ENCODE measurements at regions not wholly inside any gene's neighbourhood (a gene's known extent, or its start where the extent isn't known, plus 50 kb on each side); places are given as distances from the start of the nearest gene placed in this dataset.

DNA sequence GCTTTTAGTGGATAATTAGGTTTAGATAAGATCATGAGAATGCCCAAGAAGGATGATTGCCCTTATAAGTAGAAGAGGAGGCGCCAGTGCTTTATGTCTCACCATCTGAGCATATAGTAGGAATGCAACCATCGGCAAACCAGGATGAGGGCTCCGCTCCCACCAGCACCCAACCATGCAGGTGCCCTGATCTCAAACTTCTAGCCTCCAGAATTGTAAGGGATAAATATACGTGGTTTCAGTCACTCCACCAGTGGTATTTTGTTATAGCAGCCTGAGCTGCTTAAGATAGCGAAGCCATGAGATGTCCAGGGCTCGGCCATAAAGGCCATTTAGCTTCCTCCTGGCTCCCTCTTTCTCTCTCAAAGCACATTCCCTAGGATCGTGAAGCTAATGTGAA lies 413.9 kb downstream of the MZT1 start:
- TF ChIP-seq CTCF (IDR thresholded peaks at IDR 0.05): no peak
- DNase-seq (ENCODE audit: low spot score): no peak
- H3K4me3 ChIP-seq: no peak overlapping the region
- H3K27ac ChIP-seq: no peak overlapping the region

GRCh38 chr13:72303941-72304746 lies 423.3 kb downstream of the MZT1 start:
- Histone ChIP-seq H3K4me3 (no peak overlapping the region), H3K27ac (no peak overlapping the region)
- TF ChIP-seq CTCF (IDR thresholded peaks at IDR 0.05): no peak
- DNase-seq (ENCODE audit: low spot score): no peak

DNA sequence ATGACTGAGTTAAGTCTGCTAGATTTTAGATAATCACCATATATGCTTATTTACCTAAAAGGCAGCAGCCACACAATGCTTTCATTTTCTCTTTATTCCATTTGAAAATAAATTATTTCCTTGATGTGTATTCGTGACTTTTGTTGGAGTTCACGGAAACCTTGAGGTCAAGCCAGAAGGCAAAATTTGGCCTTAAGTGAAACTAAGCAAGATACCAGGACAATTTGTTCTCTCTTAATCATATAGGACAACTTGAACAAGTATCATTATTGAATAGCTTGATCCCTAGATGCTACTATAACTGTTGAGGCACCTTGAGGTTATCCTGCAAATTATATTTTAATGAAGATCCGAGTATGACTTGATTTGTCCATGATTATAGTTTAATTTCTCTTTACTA lies 429.2 kb upstream of the DACH1 start:
- no peak for TF ChIP-seq CTCF (IDR thresholded peaks at IDR 0.05)
- no peak overlapping the region for H3K4me3 ChIP-seq
- H3K27ac ChIP-seq: no peak overlapping the region
- no peak for DNase-seq (ENCODE audit: low spot score)

DNA sequence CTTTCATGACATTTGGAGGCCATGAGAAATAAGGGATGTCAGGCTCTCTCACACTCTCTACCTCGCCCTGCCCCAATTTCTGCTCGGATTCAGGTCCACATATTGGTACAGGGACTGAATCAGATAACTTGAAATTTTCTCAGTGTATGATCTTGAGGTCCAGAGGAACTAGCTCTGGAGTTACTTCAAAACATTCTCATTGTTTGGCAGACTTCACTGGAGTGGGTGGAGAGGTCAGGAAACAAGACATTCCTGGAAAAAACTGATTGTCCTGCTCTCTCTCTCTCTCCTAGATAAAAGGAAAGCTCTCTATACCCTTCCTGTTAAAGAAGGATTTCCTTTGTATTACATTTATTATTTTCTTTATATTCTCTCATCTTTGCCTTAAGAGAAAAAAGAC lies 428.1 kb upstream of the DACH1 start:
- DNase-seq (ENCODE audit: low spot score): no peak
- Histone ChIP-seq H3K4me3 (no peak overlapping the region), H3K27ac (no peak overlapping the region)
- no peak for TF ChIP-seq CTCF (IDR thresholded peaks at IDR 0.05)

DNA sequence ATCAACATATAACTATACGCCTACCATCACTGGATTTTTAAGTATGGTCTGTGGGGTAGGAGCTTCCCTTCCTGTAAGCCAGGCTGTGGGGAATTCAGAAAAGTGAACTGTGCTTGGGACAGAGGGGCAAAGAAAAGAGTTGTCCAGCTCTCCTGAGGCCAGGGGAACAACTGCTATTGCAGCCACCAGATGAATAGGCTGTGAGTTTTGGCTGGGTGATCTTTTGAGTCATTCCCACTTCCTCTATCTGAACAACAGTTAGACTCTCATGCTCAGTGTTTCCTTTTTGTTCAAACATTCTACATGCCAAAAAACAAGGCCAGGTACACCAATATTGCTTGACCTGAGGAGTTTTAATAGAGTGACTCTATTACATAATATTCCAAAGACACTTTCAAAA lies 426.2 kb upstream of the DACH1 start:
- no peak for TF ChIP-seq CTCF (IDR thresholded peaks at IDR 0.05)
- no peak overlapping the region for H3K27ac ChIP-seq

DNA sequence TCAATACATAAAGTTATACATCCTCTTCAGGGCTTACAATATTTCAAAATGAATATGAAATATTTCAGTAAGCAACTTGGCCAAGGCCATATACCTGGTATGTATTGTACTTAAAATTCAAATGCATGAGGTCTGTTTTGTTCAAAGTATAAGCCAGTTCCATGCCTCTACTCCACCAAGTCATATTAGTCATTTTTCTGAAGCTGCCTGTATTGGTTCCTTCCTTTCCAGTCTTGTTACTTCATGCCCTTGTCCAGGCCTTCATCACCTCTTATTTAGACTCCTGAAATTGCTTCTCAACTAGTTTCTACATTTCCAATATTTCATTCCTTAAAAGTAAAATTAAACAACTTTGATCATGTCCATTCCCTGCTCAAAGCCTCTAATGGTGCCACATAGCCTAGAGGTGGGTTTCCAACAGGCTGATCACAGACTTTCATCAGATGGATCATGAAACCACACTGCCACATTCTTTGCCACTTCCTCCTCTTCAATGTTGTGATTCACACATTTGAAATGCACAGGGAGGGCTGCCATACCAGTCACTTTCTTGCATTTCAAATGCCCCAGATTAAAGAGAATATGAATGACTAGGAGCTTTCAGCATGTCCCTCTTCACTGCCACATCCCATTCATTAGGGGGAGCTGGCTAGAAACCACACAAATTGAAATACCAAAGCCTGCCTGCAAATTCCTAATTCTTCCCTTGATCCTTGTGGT lies 424.1 kb upstream of the DACH1 start:
- Histone ChIP-seq H3K4me3 (no peak overlapping the region), H3K27ac (no peak overlapping the region)
- DNase-seq (ENCODE audit: low spot score): no peak
- TF ChIP-seq CTCF (IDR thresholded peaks at IDR 0.05): no peak

More for the DNA sequence above, 426.2 kb upstream of the DACH1 start:
- no peak for DNase-seq (ENCODE audit: low spot score)
- H3K4me3 ChIP-seq: no peak overlapping the region

DNA sequence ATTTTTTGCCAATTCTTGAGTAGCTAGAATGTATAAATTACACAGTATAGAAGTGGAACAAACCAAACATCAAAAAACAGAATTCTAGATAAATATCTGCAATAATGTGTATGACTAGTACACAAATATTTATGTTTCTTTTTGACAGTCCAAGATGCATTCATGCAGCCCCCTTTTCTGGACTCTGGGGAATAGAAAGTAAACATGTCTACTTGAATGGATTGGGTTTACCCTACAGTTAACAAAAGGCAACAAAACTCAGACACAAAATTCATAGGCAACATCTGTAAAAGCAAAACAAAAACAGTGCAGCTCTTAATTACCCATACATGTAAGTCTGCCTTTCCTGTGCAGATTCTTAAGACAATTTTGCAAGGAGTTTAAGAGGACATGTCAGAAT lies 419.4 kb upstream of the DACH1 start:
- no peak overlapping the region for H3K27ac ChIP-seq
- no peak for TF ChIP-seq CTCF (IDR thresholded peaks at IDR 0.05)
- no peak for DNase-seq (ENCODE audit: low spot score)
- H3K4me3 ChIP-seq: no peak overlapping the region

All from coronary artery (tissue), 2 donors.